Islet precursor cell (in vitro differentiated cells): ENCODE measurements at regions not wholly inside any gene's neighbourhood (a gene's known extent, or its start where the extent isn't known, plus 50 kb on each side); places are given as distances from the start of the nearest gene placed in this dataset.
A peak's percentile ranks its signal among the peaks of the same experiment; 100 is the strongest.

Experiments used
- DNase-seq: peaks from one replicate; pipeline ENCODE4 v3.0.0-alpha.2; 2018

GRCh38 chr1:222095606-222096475 is 354.0 kb upstream of the DUSP10 start:
- peak; percentile 55 for DNase-seq

GRCh38 chr1:222093518-222093917 is 351.6 kb upstream of the DUSP10 start:
- no peak for DNase-seq

- peak; percentile 47 for DNase-seq
Measured at GRCh38 chr1:222090103-222090502, 348.2 kb upstream of the DUSP10 start.

GRCh38 chr1:222087221-222087920 is 345.5 kb upstream of the DUSP10 start:
- no peak for DNase-seq

GRCh38 chr1:222084996-222085395 is 343.1 kb upstream of the DUSP10 start:
- no peak for DNase-seq

- DNase-seq: no peak
Measured at GRCh38 chr1:222084048-222084447, 342.2 kb upstream of the DUSP10 start.

- no peak for DNase-seq
Measured at GRCh38 chr1:222081859-222082258, 340.0 kb upstream of the DUSP10 start.

GRCh38 chr1:222079566-222079965 is 337.7 kb upstream of the DUSP10 start:
- no peak for DNase-seq

GRCh38 chr1:222077206-222077605 is 335.3 kb upstream of the DUSP10 start:
- no peak for DNase-seq

GRCh38 chr1:222074317-222074716 is 332.4 kb upstream of the DUSP10 start:
- no peak for DNase-seq

GRCh38 chr1:222073307-222073995 is 331.6 kb upstream of the DUSP10 start:
- DNase-seq: peak; percentile 58

- DNase-seq: no peak
Measured at GRCh38 chr1:222071387-222071786, 329.5 kb upstream of the DUSP10 start.

- no peak for DNase-seq
Measured at GRCh38 chr1:222068937-222069336, 327.0 kb upstream of the DUSP10 start.

GRCh38 chr1:222068101-222068500 is 326.2 kb upstream of the DUSP10 start:
- DNase-seq: no peak

GRCh38 chr1:222066539-222066938 is 324.6 kb upstream of the DUSP10 start:
- no peak for DNase-seq

GRCh38 chr1:222065234-222065633 is 323.3 kb upstream of the DUSP10 start:
- no peak for DNase-seq

- DNase-seq: no peak
Measured at GRCh38 chr1:222064388-222065211, 322.7 kb upstream of the DUSP10 start.

- DNase-seq: no peak
Measured at GRCh38 chr1:222062640-222063039, 320.8 kb upstream of the DUSP10 start.

- no peak for DNase-seq
Measured at GRCh38 chr1:222061711-222062359, 319.9 kb upstream of the DUSP10 start.

GRCh38 chr1:222060210-222060916 is 318.5 kb upstream of the DUSP10 start:
- no peak for DNase-seq

- no peak for DNase-seq
Measured at GRCh38 chr1:222058249-222058648, 316.4 kb upstream of the DUSP10 start.

- DNase-seq: no peak
Measured at GRCh38 chr1:222057162-222057561, 315.3 kb upstream of the DUSP10 start.
